T-helper 1 cell treated with Interleukin-12 subunit alpha and Interleukin-12 subunit beta and Interleukin-4 antibody, amounts not matched to agents 30 ng/mL and 1 ng/mL, for 36 hours (primary cell): ENCODE measurements at regions not wholly inside any gene's neighbourhood (a gene's known extent, or its start where the extent isn't known, plus 50 kb on each side); places are given as distances from the start of the nearest gene placed in this dataset.

Experiments
- intact Hi-C: fragments of 100-400 bp; cut with micrococcal nuclease; formaldehyde crosslinking; loops from one replicate; pipeline ENCODE4 v1.15.1; 2024

DNA sequence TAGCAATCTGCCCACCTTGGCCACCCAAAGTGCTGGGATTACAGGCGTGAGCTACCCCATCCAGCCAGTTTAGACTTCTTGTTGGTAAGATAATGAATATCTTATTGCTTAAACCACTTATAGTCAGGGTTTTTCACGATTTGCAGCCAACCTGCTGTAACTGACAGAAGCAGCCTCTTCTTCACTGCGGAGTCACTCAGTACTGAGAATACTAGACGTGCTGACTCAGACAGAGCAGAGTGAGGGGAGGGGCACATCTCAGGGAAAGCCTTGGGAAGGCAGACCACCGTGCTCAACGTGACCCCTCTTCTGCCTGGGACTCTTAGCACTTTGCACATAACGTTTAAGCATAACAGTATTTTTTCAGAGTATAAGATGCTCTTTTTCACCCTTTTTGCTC lies 74.3 kb upstream of the ARHGEF7 start:
- intact Hi-C loops, result loop anchor here (10.0 kb wide), 1 partner anchor 326 kb away; the partner anchor contains the start of gene ING1

DNA sequence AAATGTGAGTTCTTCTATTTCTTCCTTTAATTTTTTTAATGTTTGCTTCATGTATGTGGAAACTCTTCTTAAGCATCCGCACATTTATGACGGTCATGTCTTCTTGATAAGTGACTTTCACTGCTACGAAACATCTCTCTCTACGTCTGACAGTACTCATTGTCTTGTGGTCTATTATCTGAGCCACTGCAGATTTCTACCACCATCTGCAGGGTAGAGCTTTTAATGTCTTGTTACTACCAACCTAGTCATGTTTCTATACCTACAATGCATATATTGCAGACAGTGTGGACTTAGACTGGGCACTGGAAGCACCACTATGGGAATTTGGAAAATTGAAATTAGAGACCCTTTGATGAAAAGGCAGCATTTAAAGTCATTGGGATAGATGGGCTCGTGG lies 75.4 kb upstream of the ARHGEF7 start:
- intact Hi-C loops, result loop anchor here (10.0 kb wide), 1 partner anchor 325 kb away; the partner anchor contains the start of gene ING1

GRCh38 chr13:111038887-111039286 lies 76.2 kb upstream of the ARHGEF7 start:
- intact Hi-C loops, result no loop called here

- intact Hi-C loops, result no loop called here
Measured at GRCh38 chr13:111037927-111038326, 77.2 kb upstream of the ARHGEF7 start.

- intact Hi-C loops, result no loop called here
Measured at GRCh38 chr13:111036665-111037064, 78.4 kb upstream of the ARHGEF7 start.

DNA sequence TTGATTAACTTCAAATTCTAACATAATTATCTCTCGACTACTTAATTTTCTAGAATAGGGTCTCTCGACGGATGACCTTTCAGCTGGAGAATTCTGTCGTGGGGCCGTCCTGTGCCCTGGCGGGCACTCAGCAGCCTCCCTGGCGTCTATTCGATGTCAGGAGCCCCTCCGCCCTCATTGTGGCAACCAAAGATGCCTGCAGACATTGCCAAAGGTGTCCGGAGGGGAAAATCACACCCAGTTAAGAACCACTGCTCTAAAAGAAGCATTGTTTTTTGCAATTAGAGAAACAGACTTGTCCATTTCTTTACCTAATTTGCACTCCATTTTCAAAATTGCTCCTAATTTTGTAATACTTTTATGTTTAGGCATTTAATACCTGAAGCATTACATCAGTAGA lies 79.2 kb upstream of the ARHGEF7 start:
- intact Hi-C loops, result no loop called here

- intact Hi-C loops, result no loop called here
Measured at GRCh38 chr13:111034811-111035210, 80.3 kb upstream of the ARHGEF7 start.

GRCh38 chr13:111033172-111034130 lies 81.7 kb upstream of the ARHGEF7 start:
- intact Hi-C loops, result no loop called here

DNA sequence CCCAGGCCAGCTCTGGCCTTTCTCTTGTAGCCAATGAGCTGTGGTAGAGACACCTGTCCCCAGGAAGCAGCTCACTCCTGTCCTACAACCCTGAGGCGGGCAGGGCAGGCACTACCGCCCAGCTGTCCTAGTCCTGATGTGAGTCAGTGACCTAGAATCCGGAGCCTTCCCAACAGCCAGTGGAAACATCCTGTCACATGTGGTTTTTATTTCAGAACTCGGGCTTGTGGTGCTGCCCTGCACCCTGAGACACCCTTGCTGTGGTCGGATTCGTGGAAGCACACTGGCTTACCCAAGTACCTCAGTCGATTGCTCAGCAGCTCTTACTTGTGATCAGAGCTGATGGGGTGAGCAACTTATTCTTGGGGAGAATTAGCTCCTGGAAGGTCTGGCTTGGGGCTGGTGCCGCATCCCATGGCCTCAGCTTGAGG lies 83.6 kb upstream of the ARHGEF7 start:
- intact Hi-C loops, result no loop called here

DNA sequence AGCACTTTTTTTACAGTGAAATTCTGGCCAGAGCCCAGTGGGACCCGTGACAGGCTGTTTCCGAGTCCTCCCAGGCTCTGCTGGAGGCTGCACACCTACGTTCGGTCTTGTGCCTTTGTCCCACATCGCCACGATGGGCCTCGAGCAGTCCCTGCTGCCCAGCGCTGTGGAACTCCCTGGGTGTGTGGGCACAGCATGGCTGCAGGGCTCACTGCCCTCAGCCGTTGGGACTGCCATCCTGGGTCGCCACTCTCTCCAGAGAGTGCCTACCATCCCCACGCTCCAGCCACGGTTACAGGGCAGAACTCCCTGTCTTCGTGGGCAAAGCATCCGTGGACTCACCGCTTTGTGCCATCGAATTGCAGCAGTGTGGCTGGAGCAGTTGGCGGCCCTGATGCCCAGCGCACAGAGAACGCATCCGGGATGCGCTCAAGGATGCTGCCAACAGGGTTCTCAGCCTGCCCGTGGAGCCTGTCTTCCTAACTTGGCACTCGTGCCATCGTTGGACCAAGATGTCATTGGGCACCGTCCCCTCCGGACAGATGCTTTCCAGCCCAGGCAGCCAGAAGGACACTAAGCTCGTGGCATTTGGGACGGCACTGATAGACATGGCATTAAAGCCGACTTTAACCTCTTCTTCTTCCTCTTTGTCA lies 85.0 kb upstream of the ARHGEF7 start:
- intact Hi-C loops, result no loop called here

DNA sequence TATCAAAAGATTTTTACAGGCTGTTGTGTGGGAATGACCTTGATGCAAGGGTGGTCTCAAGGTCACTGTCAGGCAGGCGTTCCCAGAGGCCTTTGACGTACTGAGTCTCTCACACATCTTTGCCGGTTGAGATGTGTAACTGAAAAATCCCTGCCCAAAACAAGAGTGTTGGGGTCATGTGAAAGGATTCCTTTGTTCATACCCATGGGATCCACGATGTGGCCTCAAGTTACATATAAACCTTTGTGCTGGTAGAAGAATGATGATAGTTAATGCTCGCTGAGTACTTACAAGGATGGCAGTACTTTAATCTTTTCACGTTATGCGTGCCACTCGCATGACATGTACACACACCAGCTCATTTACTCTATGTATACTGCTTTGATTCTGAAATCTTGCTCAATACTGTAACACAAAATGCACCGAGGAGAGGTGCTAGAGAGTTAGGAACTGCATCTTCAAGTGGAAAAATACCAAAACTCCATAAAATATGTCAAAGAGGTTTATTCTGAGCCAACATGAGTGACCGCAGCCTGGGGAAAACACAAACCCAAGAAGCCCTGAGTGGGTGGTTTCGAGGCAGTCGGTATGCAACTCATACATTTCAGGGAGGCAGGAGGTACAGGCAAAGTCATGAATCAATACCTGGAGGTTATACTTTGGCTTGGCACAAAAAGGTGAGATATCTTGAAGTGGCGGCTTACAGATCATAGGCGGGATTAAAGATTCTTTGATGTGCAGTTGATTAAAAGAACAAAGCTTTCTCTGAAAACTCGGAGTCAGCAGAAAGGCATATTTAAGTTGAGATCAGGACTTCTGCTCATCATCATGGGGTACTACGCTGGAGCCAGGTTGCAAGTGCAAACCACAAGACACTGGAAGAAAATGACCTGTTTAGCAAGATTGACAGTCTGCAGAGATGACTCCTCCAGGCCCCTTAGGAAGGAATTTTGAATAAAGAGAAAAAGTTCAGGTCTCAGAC lies 87.4 kb upstream of the ARHGEF7 start:
- intact Hi-C loops, result no loop called here

DNA sequence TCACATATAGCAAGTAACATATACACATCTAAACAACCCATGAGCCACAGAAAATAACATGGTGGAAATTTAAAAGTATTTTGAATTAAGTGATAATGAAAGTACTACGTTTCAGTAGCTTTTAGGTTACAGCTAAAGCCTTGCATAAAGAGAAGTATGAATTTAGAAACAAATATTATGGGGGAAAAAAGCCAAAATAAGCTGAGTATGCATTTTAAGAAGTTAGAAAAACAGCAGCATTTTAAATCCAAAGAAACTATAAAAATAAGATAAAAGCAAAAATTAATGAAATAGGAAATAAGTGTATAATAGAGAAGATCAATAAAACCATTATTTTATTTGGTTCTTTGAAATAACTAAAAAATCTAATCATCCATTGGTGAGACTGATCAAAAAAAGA lies 89.8 kb upstream of the ARHGEF7 start:
- intact Hi-C loops, result no loop called here

GRCh38 chr13:111022886-111023285 lies 92.2 kb upstream of the ARHGEF7 start:
- intact Hi-C loops, result no loop called here

DNA sequence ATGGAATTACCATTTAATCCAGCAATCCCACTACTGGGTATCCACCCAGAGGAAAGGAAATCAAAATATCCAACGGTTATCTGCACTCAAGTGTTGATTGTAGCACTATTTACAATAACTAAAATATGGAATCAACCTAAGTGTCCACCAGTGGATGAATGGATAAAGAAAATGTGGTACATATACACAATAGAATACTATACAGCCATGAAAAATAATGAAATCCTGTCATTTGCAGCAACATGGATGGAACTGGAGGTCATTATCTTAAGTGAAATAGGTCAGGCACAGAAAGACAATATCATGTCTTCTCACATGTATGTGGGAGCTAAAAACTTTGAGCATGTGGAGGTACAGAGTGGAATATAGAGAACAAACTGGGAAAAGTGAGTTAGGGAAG lies 92.9 kb upstream of the ARHGEF7 start:
- intact Hi-C loops, result no loop called here

GRCh38 chr13:111021270-111021669 lies 93.8 kb upstream of the ARHGEF7 start:
- intact Hi-C loops, result no loop called here

DNA sequence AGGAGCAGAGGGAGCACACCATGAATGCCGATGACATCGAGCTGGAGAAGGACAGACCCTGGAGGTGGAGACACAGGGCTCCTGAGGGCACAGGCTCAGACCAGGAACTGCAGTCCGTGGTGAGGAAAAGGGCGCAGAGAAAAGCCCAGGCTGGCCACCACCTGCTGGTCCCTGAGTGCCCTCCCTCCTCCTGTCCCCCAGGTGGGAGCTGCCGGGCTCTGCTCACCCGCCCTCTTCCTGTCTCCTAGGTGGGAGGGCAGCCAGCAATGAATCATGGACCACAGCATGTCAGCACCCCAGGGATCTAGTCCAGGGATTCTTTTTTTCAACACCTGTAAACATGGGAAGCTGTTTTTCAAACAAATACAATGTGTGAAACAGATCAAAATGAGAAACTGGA lies 94.6 kb upstream of the ARHGEF7 start:
- intact Hi-C loops, result no loop called here

DNA sequence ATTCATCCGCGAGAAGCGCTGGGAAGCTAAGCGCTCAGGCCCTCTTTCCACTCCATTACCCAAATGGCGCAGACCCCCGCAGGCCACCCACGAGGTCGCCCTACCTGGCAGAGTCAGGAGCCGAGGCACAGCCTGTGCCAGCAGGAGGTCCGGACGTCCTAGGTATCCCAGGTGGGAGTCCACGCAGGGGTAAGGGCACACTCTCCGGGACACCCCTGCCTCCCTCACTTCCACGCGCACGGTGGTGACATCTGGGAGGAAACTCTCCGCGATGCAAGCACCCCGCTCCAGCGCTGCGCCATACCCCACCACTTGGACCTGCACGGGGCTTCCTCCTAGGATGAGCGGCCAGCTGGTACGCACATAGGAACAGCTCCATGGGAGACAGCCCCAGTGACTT lies 95.1 kb upstream of the ARHGEF7 start:
- intact Hi-C loops, result no loop called here

- intact Hi-C loops, result no loop called here
Measured at GRCh38 chr13:111017755-111018459, 97.2 kb upstream of the ARHGEF7 start.

DNA sequence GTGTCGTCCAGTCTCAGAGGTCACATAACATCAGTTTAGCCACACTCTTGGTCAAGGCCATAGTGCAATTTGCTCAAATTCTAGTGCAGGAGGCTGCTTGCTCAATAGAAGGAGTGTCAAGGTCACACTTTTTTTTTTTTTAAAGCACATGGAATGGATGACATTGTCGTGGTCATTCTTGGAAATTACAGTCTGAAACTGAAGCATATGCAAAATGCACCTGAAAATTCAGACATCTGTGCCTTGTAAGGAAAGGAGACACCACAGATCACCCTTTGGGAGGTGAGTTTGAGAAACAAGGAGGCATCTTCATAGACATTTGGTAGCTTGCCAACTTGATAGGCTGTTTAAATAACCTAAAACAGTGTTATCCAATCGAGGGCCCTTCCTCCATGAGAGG lies 98.3 kb upstream of the ANKRD10 start:
- intact Hi-C loops, result loop anchor here (5.0 kb wide), 1 partner anchor 34 kb away; no protein-coding TSS in a partner anchor

GRCh38 chr13:111011899-111012298 lies 97.0 kb upstream of the ANKRD10 start:
- intact Hi-C loops, result loop anchor here (1.0 to 5.0 kb wide), 2 partner anchors 35 to 47 kb away; no protein-coding TSS in a partner anchor

DNA sequence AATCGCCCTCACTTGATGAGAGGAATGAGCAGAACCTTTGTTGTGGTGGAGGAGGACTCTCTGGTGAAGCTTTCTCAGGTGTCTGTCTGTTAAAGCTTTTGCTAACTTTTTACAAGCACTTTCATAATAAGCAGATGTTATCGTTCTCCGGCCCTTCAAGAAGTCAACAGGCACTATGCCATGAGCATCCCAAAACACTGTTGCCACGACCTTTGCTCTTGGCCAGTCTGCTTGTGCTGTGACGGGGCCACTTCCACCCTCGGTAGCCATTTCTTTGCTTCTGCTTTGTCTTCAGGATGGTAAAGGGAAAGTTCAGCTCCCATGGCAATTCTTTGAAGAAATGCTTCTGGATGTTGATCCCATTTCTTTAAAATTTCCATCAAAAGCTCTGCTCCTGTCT lies 93.5 kb upstream of the ANKRD10 start:
- intact Hi-C loops, result no loop called here
